Prostate gland (tissue), 2 donors: ENCODE measurements at regions not wholly inside any gene's neighbourhood (a gene's known extent, or its start where the extent isn't known, plus 50 kb on each side); places are given as distances from the start of the nearest gene placed in this dataset.

Experiments used
- POLR2A ChIP-seq: fragments of 450-650 bp; IDR thresholded peaks from one replicate; pipeline ENCODE4 v1.6.1; 2016; ENCODE audit warnings: antibody characterized with exemption, mild to moderate bottlenecking
- POLR2AphosphoS5 ChIP-seq: sonication (generic); formaldehyde crosslinking; IDR thresholded peaks from one replicate; pipeline ENCODE4 v1.6.1; 2017; ENCODE audit warnings: antibody characterized with exemption
- TF ChIP-seq, protein P1 (sequence below), 4 experiments: fragments of 200-600 bp in 2 of 4; fragments of 450-650 bp in 2 of 4; sonication (generic) in 2 of 4; IDR thresholded peaks; 1 replicate in 3 of 4; 2 replicates in 1 of 4; pipeline ENCODE4 v1.5.1; 2016 to 2019; ENCODE audit warnings: antibody characterized with exemption in 4 of 4, mild to moderate bottlenecking in 2 of 4, moderate library complexity in 2 of 4

DNA sequence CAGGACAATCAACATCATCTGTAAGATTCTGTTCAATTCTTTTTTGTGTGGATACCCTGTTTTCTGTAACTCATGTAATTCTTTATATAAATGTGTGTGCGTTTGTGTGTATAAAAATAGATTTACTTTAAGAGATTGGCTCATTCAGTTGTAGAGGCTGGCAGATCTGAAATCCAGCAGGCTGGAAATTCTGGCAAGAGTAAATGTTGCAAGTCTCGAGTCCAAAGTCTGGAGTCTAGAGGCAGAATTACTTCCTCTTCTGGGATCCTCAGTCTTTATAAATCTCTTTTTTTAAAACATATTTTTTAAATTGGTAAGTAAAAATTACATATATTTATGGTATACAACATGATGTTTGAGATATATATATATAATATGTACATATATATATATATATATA, 202.1 kb upstream of the TMEM161B start:
- TF ChIP-seq, protein P1, sequence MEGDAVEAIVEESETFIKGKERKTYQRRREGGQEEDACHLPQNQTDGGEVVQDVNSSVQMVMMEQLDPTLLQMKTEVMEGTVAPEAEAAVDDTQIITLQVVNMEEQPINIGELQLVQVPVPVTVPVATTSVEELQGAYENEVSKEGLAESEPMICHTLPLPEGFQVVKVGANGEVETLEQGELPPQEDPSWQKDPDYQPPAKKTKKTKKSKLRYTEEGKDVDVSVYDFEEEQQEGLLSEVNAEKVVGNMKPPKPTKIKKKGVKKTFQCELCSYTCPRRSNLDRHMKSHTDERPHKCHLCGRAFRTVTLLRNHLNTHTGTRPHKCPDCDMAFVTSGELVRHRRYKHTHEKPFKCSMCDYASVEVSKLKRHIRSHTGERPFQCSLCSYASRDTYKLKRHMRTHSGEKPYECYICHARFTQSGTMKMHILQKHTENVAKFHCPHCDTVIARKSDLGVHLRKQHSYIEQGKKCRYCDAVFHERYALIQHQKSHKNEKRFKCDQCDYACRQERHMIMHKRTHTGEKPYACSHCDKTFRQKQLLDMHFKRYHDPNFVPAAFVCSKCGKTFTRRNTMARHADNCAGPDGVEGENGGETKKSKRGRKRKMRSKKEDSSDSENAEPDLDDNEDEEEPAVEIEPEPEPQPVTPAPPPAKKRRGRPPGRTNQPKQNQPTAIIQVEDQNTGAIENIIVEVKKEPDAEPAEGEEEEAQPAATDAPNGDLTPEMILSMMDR (IDR thresholded peaks at IDR 0.05) = no peak
- TF ChIP-seq POLR2A = no peak
- no peak for TF ChIP-seq POLR2AphosphoS5
